Lung (tissue), 11 donors: ENCODE measurements at regions not wholly inside any gene's neighbourhood (a gene's known extent, or its start where the extent isn't known, plus 50 kb on each side); places are given as distances from the start of the nearest gene placed in this dataset.

Experiments
- ATAC-seq: fragments of 200-7000 bp; cut with Tn5 transposase; one replicate; pipeline ENCODE4 v1.9.1; 2020; ENCODE audit warnings: moderate number of reproducible peaks; ENCODE audit not compliant: insufficient read depth, low FRiP score
- DNase-seq, 3 donors: peaks; one replicate each; pipeline ENCODE4 v3.0.0-alpha.2; 2013 to 2017
- H3K27ac ChIP-seq, 2 donors: one replicate each; pipeline ENCODE4 v1.5.1; 2013; ENCODE audit warnings: mild to moderate bottlenecking in 2 of 2, moderate library complexity in 2 of 2, control low read depth in 1 of 2, inconsistent platforms in 1 of 2, low read depth in 1 of 2, low read length in 1 of 2
- H3K27me3 ChIP-seq, 3 donors: one replicate each; pipeline ENCODE4 v1.5.1; 2013; ENCODE audit warnings: low read length in 2 of 3; ENCODE audit not compliant: control insufficient read depth in 3 of 3, insufficient read depth in 3 of 3
- H3K36me3 ChIP-seq, 4 donors: one replicate each; pipeline ENCODE4 v1.5.1; 2013; ENCODE audit warnings: low read length in 4 of 4, mild to moderate bottlenecking in 1 of 4, moderate library complexity in 1 of 4; ENCODE audit not compliant: control insufficient read depth in 4 of 4, insufficient read depth in 4 of 4
- H3K4me1 ChIP-seq, 5 donors: one replicate each; pipeline ENCODE4 v1.5.1; 2013; ENCODE audit warnings: low read length in 5 of 5, mild to moderate bottlenecking in 2 of 5, moderate library complexity in 1 of 5; ENCODE audit not compliant: control insufficient read depth in 5 of 5, insufficient read depth in 5 of 5
- H3K4me3 ChIP-seq: one replicate; pipeline ENCODE4 v1.5.1; 2013; ENCODE audit warnings: mild to moderate bottlenecking, control low read depth, moderate library complexity
- H3K9ac ChIP-seq, 2 donors: one replicate each; pipeline ENCODE4 v1.5.1; 2013; ENCODE audit warnings: low read length in 2 of 2, control low read depth in 1 of 2; ENCODE audit not compliant: insufficient read depth in 1 of 2
- H3K9me3 ChIP-seq, 4 donors: one replicate each; pipeline ENCODE4 v1.5.1; 2013; ENCODE audit warnings: low read length in 3 of 4, mild to moderate bottlenecking in 1 of 4, moderate library complexity in 1 of 4; ENCODE audit not compliant: control insufficient read depth in 4 of 4, insufficient read depth in 3 of 4
- CTCF ChIP-seq: IDR thresholded peaks from 2 replicates; pipeline ENCODE4 v1.5.1; 2012; ENCODE audit warnings: mild to moderate bottlenecking; ENCODE audit errors: control extremely low read depth, extremely low read depth
- WGBS, 2 donors: extraction: QIAGEN DNeasy Blood & Tissue Kit; methylation state at CpG; one replicate each; pipeline ENCODE4 v1.1.7; 2013; 5-methylcytosine and 5-hydroxymethylcytosine counted together
- donor health status: control.
- donor health status: control.
- donor health status: Bipolar disorder and iron deficiency.
- donor health status: healthy.
- donor health status: DM: yes; HTN: yes; CAD: no.

GRCh38 chr18:31235856-31236255, 73.2 kb upstream of the DSC1 start:
- no peak overlapping the region for H3K9ac ChIP-seq
- H3K4me3 ChIP-seq, result no peak overlapping the region
- peaks cover 0 to 4% (median 0%) of the 10 kb centered on the region in 5 donors for H3K4me1 ChIP-seq
- no peak for ATAC-seq
- no peaks in the 10 kb centered on the region for H3K36me3 ChIP-seq
- 92 to 93% methylated on average over 5 of the region's 5 CpGs for WGBS, 2 donors
- no peak for DNase-seq
- H3K9me3 ChIP-seq, result peaks cover 0 to 2% (median 0%) of the 10 kb centered on the region in 4 donors
- TF ChIP-seq CTCF, result no peak
- H3K27me3 ChIP-seq, result no peaks in the 10 kb centered on the region
- no peak overlapping the region for H3K27ac ChIP-seq

GRCh38 chr18:31237142-31237541, 74.5 kb upstream of the DSC1 start:
- 91 to 98% methylated on average over 2 of the region's 2 CpGs for WGBS, 2 donors
- no peak for ATAC-seq
- Histone ChIP-seq H3K4me3 (no peak overlapping the region), H3K9ac (no peak overlapping the region), H3K36me3 (no peaks in the 10 kb centered on the region), H3K27me3 (no peaks in the 10 kb centered on the region), H3K4me1 (peaks cover 0 to 7% (median 0%) of the 10 kb centered on the region in 5 donors), H3K9me3 (peaks cover 0 to 2% (median 0%) of the 10 kb centered on the region in 4 donors), H3K27ac (no peak overlapping the region)
- no peak for TF ChIP-seq CTCF
- DNase-seq, result no peak

GRCh38 chr18:31241425-31241824, 76.5 kb upstream of the DSG1 start:
- DNase-seq (no peak), ATAC-seq (no peak)
- Histone ChIP-seq H3K4me3 (no peak overlapping the region), H3K36me3 (no peaks in the 10 kb centered on the region), H3K4me1 (peaks cover 0 to 18% (median 11%) of the 10 kb centered on the region in 5 donors), H3K27ac (no peak overlapping the region), H3K9me3 (no peaks in the 10 kb centered on the region), H3K27me3 (no peaks in the 10 kb centered on the region), H3K9ac (no peak overlapping the region)
- TF ChIP-seq CTCF, result no peak

GRCh38 chr18:31241900-31242409, 76.0 kb upstream of the DSG1 start:
- 68 to 75% methylated on average over 2 of the region's 2 CpGs for WGBS, 2 donors
- Histone ChIP-seq H3K9me3 (no peaks in the 10 kb centered on the region), H3K4me1 (peaks cover 0 to 18% (median 11%) of the 10 kb centered on the region in 5 donors), H3K9ac (no peak overlapping the region), H3K27me3 (no peaks in the 10 kb centered on the region), H3K36me3 (no peaks in the 10 kb centered on the region), H3K4me3 (no peak overlapping the region), H3K27ac (no peak overlapping the region)
- TF ChIP-seq CTCF, result no peak
- peak; percentile 54 to 82 (median 56) for DNase-seq
- no peak for ATAC-seq
